ENCODE measurements at regions not wholly inside any gene's neighbourhood (a gene's known extent, or its start where the extent isn't known, plus 50 kb on each side); places are given as distances from the start of the nearest gene placed in this dataset.
A peak's percentile ranks its signal among the peaks of the same experiment; 100 is the strongest.

DNA sequence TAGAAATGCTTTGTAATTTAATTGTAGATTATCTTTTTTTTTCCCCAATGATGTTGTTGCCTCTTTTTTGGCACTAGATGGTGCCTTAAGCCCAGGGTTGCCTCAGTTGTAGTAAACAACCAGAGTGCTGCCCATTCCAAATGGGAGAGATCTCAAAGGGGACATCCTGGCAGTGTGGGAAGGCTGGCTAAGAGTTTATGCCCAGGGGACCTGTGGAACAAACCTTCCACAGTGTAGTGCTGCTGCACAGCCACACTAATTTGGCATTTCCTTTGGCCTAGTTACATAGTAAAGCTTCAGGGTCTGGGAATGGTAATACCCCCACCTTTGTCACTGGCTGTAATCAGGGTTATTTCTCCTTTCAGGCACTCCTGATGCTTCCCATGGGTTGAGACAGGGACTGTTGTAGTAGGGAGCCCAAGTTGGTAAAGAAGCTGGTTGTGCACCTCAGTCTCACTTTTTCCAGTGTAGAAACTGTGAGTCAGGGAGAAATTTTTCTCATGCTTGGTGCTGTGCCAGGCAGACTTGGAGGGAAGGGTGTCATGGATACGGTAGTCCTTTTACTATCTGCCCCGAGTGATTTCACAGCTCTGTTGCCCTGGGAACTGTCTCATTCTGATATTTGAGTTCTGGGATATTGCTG is 177.8 kb upstream of the ECI2 start:
- DNase-seq, result no peak

DNA sequence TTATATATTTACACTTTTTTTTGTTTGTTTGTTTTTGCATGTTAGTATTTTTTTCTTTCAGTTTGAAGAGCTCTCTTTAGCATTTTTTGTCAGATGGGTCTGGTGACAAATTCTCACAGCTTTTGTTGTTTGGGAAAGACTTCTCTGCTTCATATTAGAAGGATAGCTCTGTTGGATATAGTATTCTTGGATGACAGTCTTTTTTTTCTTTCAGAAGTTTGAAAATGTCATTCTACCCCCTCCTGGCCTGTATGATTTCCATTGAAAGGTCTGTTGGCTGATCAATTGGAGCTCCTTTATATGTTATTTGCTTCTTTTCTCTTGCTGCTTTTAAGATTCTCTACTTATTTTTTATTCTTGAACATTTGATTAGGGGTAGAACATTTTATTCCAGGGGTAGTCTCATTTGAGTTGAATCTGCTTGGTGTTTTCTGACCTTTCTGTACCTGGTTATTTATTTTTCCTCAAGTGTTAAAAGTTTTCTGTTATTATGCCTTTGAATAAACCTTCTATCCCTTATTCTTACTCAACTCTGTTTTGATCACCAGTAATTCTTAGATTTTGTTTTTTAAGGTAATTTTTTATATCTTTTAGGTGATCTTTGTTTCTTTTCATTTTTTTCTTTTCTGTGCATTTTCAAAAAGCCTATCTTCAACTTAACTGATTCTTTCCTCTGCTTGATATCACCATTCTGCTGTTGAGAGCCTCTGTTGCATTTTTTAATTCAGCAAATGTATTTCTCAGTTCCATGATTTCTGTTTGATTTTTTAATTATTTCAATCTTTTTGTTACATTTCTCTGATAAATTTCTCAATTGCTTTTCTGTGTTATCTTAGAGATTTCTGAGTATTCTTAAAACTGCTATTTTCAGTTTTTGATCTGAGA is 176.8 kb upstream of the ECI2 start:
- DNase-seq, result no peak

DNA sequence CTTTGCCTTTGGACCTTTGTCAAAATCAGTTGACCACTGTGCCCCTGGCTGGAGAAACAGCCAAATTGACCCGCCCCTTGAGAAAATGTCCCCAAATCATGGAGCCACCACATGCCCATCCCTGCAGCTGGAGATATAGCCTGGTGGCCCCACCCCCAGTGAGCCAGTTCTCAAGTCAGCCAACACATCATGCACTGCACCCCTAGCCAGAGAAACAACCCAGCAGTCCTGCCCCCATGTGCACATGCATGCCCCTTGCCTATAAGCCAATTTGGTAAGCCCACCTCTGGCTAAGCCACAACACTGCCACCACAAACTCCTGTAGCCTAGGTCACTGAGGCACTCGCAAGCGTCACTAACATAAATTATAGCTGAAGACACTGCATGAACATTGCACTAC is 174.2 kb upstream of the ECI2 start:
- DNase-seq, result no peak

DNA sequence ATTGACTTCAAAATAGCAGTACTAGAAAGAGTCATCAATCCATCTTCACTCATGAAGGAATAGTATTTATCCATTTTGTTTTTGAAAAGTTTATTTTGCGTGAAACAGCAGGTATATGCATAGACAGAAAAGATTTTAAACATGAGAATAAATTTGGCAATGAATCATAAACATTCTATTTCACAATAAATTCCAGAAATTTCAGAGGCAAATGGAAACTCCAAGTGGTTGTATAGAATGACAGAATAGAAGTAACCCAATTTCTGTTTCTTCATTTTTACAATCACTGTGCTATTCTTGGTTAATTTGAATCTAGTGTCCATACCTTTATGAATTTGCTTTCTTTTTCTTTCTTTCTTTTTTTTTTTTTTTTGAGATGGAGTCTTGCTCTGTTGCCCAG is 173.0 kb upstream of the ECI2 start:
- DNase-seq, result no peak

DNA sequence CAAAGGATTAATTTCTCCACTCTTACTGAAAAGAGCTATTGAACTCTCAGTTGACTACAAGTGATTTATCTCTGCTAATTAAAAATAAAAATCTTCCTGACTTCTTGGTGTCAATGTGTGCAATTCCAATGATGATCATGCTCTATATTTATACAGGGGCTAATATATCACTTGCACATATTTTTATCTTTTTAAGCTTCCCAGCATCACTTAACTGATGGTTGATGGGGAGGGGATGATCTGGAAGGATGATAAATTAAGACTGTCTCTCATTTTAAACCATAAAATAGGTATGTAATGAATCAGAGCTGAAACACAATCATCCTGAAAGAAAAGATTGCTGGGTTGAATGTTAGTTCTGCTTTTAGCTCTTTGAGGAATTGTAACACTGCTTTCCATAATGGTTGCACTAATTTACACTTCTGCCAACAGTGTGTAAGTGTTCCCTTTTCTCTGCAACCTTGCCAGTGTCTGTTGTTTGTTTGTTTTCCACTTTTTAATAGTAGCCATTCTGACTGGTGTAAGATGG is 169.6 kb upstream of the ECI2 start:
- no peak for DNase-seq

DNA sequence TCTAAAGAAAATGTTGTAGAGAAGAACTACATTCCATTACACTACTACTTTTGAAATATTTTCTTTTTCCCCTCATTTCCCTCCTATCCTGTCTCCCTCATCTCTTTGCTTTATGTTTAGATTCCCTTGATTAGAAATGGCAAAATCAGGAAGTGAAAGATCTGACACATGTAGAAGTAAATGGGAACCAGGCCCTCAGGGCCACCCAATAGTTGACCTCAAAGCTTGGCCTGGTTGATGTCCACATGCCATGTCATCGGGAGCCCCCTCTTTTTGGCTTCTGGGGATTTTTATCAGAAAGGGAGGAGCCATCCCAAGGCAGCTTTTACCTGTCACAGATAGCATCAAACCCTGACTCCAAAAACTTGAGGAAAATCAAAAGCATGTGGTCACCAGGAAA is 168.3 kb upstream of the ECI2 start:
- no peak for DNase-seq

DNA sequence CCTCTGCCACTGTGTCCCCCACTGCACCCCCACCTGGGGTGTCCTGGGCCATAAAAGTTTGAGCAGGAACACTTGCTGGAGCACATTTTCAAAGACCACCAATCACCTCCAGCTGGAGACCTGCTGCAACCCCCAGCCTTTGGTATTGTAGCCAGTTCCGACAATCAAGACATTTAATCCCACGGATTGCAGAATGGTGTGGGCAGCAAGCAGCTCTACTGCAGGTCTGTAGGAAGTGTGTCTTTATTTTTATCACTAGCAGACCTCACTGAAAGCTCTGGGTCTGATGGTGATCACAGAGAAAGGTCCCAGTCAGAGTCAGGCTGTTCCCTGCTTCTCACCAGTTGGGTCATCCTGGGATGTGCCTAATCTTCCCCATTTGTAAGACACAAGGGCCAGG is 167.1 kb upstream of the ECI2 start:
- no peak for DNase-seq

DNA sequence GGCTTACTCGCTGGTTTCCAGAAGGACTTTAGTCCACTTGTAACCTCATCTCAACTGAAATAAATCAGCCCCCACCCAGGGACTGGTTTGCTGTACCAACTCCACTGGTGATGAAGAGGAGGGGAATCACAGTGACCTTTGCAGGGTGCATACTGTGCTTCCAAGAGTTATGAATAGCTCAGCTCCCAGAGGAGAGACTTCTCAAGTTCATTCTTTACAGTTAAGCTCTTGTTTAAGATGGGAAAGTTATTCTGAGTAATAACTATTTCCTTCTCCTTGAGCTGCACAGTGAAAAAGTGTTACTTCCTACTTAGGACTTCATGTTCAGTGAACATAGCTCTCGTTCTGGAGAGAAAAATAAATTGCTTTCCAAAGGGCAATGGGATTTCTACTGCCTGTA is 166.5 kb upstream of the ECI2 start:
- DNase-seq, result no peak

DNA sequence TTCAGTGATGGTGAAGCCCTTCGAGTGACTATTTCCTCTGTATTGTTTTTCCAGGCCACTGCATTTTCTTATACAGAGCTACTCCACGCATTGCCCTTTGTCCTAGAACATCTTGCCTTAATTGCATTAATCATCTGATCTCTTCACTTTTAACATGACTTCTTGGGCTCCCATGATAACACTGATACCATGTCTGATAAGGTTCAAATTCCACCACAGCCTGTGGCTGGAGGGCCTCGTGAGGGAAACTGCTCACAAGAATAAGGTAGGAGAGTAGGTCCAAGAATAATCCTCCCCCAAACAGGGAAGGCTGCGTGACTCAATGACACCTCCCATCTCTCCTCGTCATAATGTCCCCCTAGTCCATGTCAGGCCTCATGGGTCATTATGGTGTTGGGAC is 165.5 kb upstream of the ECI2 start:
- DNase-seq, result no peak

DNA sequence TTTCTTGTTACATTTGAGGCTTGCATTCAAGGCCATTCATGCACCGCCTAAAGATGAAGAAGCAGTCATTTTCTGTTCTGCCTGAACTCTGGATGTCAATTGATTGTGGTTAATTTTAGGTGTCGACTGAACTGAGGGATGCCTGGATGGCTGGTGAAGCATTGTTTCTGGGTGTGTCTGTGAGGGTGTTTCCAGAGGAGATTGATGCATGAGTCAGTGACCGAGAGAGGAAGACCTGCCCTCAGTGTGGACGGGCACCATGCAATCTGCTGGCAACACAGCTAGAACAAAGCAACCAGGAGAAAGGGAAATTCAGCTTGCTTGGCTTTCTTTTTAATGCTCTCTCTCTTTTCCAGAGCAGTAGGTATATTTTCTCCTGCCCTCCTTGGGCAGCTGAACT is 164.1 kb upstream of the ECI2 start:
- no peak for DNase-seq

DNA sequence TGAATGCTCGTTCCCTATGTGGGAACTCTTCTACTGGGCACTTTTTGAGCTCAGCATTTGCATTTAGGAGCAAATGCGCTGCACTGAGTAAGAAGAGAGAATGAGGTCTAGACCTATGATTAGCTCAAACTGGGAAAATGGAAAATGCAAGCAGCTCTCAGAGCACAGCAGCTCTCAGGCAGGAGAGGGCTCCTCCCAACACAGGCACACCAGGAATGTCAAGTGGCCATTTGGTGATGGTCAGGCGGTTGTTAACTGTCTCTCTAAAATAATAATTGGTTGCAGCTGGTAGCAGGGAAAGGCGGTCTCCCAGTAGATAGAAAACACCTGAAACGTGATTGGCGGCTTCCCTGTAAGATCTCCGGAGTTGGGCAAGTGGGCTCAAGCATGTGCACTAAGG is 162.0 kb upstream of the ECI2 start:
- no peak for DNase-seq

DNA sequence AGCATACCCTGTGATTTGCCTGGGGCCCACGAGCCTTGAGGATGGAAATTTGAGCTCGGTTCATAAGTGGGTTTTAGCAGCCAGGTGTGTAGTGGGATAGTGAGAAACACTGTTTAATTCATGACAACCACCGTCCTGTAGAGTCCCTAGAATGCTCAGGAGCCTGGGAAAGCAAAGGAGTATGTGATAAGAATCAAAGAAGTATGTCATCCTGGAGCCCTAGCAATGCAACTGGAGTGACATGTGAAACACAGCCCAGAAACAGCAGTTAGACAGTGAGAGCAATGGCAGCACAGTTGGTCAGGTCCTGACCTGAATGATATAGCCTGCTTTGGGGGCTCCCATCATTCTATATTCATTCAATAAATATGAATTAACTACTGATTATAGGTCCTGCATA is 161.2 kb upstream of the ECI2 start:
- DNase-seq, result no peak

DNA sequence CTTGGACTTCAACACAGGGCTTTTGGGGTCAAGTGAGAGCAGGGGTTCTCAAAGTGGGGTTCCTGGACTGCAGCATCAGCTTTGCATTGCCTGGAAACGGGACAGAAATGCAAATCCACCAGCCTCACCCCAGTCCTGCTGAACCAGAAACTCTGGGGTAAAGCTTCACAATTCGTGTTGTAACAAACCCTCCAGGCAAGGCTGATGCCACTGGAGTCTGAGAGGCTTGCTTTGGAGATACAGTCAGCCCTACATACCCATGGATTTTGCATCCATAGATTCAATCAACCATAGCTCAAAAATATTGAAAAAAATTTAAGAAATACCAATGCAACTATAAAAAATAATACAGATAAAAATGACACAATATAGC is 160.4 kb upstream of the ECI2 start:
- no peak for DNase-seq

DNA sequence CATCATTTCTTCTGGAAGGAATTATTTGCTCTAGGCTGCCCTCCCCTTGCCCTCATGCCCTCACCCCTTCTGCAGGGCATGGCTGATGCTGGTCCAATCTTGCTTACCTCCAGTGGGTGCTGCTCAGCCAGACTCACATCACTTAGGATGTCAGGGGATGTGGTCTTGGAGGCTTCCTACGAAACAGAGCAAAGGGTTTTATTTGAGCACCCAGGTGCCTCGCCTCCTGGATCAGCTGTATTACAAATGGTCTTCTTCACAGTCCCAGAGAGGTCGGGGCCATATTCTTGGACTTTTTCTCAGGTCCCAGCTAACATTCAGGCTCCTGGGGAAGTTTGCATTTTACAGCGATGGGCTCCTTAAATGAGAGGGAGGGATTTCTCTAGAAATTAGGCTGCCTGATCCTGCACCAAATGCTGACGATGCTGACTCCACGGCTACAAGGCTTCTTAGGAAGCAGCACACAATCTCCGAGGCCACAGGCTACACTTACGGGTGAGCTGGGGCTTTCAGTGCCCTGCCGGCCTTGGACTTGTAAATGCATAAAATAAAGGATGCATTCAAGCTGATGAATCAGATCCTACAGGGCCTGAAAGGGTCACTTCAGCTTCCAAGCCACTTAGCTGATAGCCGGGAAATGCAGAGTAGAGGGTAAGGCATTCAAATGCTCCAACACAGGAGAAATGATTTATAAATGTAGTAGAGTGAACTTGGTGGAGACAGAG is 159.8 kb upstream of the ECI2 start:
- DNase-seq, result no peak

DNA sequence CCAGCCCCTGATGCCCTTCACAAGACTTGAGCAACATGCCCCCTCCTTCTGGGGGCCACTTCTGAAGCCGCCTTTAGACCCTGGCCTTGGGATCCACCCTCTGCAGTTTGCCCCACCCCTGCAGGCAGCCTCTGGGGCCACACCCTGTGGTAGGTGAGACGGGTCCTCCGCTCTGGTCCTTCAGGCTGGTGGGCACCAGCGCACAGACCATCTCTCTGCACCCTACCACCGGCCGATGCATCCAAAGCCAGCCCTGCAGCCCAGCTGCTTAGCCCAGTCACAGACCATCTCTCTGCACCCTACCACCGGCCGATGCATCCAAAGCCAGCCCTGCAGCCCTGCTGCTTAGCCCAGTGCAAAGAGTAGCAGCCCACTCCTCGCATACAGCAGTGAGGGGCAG is 159.3 kb upstream of the ECI2 start:
- no peak for DNase-seq

DNA sequence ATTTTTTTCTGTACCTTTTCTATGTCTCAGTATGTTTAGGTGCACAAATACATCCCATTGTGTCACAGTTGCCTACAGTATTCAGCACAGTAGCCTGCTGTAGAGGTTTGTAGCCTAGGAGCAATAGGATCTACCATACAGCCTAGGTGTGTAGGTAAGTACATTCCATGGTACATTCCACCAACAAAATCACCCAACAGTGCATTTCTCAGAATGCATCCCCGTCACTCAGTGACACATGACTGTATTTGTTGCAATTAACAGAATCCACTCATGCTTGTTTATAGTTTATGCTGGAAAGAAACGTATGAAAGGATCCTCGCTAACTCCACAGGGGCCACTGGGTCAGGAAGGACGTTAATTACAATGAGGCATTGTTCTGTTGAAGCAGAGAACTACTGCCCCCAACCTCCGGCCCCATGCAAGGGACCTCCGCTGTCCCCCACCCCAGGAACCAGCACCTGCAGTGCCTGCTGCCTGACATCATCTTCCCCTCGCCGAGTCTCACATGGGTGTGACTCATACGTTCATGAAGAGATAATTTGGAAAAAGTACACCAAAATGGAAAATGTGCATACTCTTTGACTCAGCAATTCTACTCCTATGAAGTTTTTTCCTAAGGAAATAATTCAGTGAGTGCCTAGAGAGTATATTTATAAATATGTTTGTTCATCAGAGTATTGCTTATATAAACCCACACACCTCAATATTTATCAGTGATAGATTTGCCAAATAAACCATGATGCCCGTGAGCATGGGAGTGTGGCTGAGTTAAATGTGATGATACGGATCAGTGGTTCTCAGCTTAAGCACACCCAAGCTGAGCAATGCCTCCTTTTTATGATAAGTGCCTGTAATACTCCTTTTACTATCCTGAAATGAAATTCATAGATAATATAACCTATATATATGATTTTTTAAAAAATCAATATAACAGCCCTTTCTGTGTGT is 156.4 kb upstream of the ECI2 start:
- no peak for DNase-seq

DNA sequence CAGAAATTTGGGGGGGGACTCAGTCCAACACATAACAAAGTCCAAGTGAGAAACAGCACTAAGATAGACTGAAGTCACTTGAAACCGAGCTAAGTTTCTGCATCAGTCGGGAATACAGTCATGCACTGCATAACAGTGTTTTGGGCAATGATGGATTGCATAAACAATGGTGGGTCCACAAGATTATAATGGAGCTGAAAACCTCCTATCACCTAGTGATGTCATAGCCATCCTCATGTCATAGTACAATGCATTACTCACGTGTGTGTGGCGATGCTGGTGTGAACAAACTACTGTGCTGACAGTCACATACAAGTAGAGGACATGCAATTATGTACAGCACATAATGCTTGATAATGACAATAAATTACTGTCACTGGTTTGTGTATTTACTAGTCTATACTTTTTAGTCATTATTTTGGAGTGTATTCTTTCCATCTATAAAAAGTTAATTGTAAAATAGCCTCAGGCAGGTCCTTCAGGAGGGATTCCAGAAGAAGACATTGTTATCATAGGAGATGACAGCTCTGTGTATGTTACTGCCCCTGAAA is 154.5 kb upstream of the ECI2 start:
- no peak for DNase-seq

DNA sequence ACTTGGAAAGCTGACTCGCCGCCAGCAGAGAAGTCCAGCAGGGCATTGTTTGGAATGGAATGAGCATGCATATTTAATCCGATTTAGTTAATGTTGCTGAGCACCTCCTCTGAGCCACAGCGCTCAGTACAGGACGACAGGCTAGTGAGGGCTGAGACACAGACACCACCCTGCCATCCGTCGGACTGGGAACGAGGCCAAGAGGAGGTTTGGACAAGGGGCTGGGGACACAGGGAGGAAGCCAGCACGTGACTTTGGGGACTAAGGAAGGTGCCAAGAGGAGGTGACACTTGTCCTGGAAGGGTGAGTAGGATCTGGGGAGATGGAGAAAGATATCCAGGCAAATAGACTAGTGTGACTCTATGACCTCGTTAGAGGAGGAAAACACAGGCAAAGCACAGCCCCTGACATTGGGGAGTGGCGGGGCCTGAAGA is 152.5 kb upstream of the ECI2 start:
- no peak for DNase-seq

DNA sequence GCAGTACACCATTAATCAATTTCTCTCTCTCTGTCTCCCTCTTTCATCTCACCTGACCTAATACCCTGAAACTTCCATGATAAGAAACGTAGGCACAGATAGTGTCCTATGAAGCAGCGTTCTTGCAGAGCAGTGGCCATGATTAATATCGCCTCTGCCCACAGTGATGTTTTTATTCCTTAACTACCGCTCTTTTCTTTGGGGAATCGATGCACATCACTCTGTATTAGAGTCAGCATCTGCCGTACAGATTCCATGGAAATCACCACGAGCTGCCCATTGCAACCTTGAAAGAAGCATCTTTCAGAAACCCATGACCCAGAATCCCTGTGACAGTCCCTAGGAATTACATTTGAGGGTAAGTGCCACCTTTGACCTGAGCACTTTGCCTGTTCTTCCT is 152.0 kb upstream of the ECI2 start:
- no peak for DNase-seq

DNA sequence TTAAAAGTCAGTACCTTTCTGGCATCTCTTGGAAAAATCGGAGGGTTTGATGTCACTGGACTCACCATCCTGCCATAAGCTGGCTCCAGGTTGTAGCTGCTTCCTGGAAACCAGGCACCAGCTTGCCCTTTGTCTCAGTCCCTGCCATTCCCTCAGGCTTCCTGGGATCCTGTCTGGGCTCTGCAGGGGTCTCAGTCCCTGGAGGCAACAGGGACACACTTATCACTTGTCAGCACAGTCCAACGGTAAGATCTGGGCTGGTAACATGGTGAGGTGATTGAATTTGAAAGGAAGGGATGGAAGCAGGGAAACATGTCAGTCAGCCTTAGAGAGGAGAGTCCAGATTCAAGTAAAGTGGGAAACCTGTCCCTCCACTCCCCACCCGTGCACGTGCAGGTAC is 147.6 kb upstream of the ECI2 start:
- DNase-seq, result no peak

DNA sequence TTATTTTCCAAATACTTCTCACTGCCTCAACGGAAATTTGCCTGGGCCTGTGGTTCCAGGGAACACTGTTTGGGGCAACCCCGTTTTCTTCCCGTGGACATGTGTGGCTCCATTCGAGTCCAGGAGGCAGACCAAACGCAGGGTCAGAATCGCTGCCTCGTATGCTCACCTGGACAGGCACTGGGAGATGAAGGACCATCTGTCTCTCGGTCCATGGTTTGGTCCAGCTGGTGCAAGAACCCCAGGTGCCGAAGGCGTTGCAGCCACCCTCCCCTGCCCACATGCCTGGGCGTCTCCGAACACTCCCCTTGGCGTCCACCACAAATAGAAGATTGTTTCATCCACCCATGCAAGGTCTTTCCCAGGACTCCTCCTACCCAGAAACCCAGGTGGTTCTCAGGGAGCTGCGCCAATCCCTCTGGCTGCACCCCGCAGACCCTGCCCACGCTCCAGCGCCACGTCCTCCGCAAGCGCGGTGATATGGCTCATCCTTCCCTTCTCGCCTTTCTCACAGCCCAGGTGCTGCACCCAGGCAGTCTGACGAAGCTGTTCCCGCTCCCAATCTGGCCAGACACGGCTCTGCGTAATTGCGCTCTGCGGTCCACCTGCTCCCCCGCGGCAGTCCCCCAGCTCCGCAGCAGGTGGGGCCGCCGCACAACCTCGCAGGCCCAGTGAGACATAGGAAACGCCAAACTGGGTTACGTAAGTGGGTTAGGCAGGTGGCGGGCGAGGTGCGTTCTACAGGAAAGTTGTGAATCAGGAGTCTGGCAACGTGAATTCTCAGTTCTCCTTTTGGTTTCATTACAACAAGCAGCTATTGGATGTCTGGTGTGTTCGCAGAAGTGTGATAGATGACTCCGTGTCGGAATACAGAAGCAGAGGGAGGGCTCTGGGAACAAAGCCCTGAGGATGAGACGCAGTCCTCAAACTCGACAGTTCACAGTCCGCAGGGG is 146.2 kb upstream of the ECI2 start:
- peak; percentile 10 for DNase-seq
